B cell (primary cell): ENCODE measurements at regions not wholly inside any gene's neighbourhood (a gene's known extent, or its start where the extent isn't known, plus 50 kb on each side); places are given as distances from the start of the nearest gene placed in this dataset.
"Not testable (repeated sequence)": the region's sequence is repeated elsewhere in the genome, so short reads cannot be mapped to it uniquely, and the experiment has no call there.

Experiments used
- EZH2 ChIP-seq: IDR thresholded peaks from 2 replicates; pipeline ENCODE4 v1.6.1; 2012; ENCODE audit warnings: borderline replicate concordance, low read depth, mild to moderate bottlenecking, moderate library complexity, low read length; ENCODE audit not compliant: insufficient read depth, poor library complexity, severe bottlenecking
- TF ChIP-seq, protein P1 (sequence below): fragments of 200-600 bp; IDR thresholded peaks from one replicate; pipeline ENCODE4 v1.8.0; 2022; ENCODE audit warnings: antibody characterized with exemption, mild to moderate bottlenecking

DNA sequence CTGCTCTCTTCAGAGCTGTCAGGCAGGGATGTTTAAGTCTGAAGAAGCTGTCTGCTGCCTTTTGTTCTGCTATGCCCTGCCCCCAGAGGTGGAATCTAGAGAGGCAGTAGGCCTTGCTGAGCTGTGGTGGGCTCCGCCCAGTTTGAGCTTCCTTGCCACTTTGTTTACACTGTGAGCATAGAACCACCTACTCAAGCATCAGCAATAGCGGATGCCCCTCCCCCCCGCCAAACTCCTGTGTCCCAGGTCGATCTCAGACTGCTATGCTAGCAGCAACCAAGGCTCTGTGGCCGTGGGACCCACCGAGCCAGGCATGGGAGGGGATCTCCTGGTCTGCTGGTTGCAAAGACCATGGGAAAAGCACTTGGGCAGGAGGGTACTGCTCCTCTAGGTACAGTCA, 140.5 kb upstream of the PLXNC1 start:
- TF ChIP-seq, protein P1, sequence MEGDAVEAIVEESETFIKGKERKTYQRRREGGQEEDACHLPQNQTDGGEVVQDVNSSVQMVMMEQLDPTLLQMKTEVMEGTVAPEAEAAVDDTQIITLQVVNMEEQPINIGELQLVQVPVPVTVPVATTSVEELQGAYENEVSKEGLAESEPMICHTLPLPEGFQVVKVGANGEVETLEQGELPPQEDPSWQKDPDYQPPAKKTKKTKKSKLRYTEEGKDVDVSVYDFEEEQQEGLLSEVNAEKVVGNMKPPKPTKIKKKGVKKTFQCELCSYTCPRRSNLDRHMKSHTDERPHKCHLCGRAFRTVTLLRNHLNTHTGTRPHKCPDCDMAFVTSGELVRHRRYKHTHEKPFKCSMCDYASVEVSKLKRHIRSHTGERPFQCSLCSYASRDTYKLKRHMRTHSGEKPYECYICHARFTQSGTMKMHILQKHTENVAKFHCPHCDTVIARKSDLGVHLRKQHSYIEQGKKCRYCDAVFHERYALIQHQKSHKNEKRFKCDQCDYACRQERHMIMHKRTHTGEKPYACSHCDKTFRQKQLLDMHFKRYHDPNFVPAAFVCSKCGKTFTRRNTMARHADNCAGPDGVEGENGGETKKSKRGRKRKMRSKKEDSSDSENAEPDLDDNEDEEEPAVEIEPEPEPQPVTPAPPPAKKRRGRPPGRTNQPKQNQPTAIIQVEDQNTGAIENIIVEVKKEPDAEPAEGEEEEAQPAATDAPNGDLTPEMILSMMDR: not testable (repeated sequence)
- TF ChIP-seq EZH2: not testable (repeated sequence)
